ENCODE measurements at regions not wholly inside any gene's neighbourhood (a gene's known extent, or its start where the extent isn't known, plus 50 kb on each side); places are given as distances from the start of the nearest gene placed in this dataset.

DNA sequence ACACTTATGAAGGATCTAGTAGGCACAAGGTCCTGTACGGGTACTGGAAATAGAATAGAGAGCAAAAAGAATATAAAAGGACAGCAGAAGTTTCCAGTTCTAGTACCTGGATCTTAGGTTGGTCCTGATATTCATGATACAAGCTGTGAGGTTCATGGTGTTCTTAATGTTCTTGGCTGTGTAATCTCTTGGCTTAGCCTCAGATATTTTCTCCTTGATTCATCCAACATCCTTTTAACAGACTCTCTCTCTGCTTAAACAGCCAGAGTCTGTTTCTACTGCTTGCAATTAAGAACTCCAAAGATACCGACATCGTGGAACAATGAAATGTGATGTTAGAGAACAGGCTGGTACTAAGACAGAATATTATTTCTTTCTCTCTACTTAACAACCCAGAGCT lies 49.9 kb downstream of the CNTN3 start:
- DNase-seq, result no peak

DNA sequence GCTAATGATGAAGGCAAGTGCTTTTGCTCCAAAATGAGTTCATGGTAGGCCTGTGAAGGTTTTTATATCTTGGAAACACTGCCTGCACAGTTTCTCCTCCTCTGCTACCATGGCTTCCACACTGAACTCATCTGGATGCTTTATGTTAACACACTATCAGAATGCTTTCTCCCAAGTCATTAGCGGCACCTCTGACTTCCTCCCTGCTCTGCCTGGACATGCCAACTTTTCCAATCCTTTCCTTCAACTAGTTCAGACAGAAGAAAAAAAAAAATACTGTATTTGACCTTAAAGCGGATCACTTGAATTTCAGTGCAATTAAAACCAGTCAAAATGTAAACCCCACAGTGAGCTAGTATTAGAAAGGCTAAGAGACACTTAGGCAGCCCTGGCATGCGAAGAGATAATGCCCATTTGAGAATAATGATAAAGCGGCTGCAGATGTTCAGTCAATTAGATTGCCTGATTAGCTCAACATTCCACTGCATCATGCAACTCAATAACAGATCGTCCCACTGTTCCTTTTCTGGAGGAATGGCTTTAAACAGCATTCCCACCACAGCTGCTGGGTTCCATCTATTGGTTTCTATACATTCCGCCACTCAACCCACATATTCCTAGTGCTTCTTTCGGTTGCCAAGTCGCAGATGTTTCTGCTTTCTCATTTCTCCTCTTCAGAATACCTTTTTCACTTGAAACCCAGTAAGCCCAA lies 51.7 kb downstream of the CNTN3 start:
- no peak for DNase-seq

GRCh38 chr3:74561881-74562280 lies 52.6 kb downstream of the CNTN3 start:
- DNase-seq, result no peak

GRCh38 chr3:74559261-74559660 lies 55.2 kb downstream of the CNTN3 start:
- DNase-seq, result no peak

- no peak for DNase-seq
Observed at GRCh38 chr3:74550686-74551085, 63.8 kb downstream of the CNTN3 start.

DNA sequence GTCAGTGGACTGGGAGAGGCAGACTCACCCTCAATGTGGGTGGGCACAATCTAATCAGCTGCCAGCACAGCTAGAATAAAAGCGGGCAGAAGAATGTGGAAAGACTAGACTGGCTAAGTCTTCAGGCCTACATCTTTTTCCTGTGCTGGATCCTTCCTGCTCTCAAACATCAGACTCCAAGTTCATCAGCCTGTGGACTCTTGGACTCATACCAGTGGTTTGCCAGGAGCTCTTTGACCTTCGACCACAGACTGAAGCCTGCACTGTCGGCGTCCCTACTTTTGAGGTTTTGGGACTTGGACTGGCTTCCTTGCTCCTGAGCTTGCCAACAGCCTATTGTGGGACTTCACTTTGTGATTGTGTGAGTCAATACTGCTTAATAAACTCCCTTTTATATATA lies 68.0 kb downstream of the CNTN3 start:
- no peak for DNase-seq

DNA sequence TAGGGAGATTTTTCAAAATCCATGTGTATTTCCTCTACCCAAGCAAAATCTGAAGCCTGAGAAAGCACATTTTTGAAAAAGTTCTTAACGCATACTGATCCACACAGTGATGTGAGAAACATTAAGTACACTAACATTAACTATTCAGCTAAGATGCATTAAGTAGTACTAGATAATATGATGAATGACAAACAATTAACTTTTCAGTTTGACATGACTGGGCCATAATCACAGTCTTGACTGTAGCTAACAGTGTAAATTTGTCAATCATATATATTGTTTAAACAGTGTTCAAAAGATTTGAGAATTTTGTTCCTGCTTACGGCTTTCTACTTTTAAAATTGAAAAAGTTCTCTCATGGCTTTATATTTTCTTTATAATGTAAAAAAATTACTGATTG lies 72.0 kb downstream of the CNTN3 start:
- DNase-seq, result no peak

- no peak for DNase-seq
Observed at GRCh38 chr3:74539876-74540275, 74.6 kb downstream of the CNTN3 start.

DNA sequence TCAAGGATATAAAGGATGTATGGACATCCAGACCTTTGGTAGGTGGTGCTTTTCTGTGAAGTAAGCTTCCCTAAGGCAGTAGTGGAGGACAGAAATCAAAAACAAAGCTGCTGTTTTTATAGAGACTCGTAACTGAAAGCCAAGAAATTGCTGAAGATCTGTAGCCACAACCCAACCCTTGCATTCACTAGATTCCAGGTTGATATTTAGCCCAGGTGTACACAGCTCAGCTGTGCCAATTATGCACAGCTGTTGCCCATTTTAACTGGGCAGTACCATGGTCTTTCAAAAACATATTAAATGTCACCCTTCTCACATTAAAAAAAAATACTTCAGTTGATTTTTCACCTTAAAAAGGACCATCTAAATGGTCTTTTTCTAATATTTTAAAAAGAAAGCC lies 75.8 kb downstream of the CNTN3 start:
- DNase-seq, result no peak

GRCh38 chr3:74537857-74538256 lies 76.6 kb downstream of the CNTN3 start:
- DNase-seq, result no peak

DNA sequence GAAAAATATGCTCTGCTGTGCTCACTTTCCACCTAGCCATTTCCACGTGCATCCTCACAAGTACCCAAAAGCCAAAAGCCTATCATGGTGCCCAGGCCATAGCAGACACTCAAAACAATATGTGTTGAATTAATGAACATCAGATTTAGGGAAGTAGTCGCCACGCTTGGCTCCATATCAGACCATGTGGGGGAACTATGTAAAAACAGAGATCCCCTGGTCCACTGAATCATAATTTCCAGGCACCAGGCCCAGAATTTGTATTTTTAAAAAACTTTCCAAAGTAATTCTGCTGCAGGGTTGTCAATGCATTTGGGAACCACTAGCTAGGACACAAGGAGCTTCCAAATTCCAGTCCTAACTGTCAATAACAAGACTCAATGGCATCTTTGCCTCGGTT lies 77.3 kb downstream of the CNTN3 start:
- no peak for DNase-seq

- no peak for DNase-seq
Observed at GRCh38 chr3:74535281-74535680, 79.2 kb downstream of the CNTN3 start.

- DNase-seq, result no peak
Observed at GRCh38 chr3:74534611-74535010, 79.8 kb downstream of the CNTN3 start.

- no peak for DNase-seq
Observed at GRCh38 chr3:74532446-74532845, 82.0 kb downstream of the CNTN3 start.

- DNase-seq, result no peak
Observed at GRCh38 chr3:74531491-74531890, 83.0 kb downstream of the CNTN3 start.

DNA sequence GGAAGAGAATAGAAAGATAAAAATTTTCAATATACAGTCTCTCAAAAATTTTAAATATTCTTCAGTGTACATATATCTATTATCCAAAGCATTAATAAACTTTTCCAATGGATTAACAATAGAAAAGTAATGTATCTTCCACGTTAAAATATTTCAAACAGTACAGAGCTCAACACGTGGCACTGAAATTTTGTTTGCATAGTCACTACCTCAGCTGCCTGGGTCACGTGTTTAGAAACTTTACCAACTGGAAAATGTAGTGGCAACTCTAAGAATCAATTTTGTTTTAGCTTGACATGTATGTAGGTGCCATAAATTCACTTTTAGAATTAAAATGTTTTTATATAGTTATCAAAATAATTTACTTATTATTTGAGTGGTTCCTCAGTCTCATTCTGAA lies 85.3 kb downstream of the CNTN3 start:
- DNase-seq, result no peak

- DNase-seq, result no peak
Observed at GRCh38 chr3:74527566-74527965, 86.9 kb downstream of the CNTN3 start.

DNA sequence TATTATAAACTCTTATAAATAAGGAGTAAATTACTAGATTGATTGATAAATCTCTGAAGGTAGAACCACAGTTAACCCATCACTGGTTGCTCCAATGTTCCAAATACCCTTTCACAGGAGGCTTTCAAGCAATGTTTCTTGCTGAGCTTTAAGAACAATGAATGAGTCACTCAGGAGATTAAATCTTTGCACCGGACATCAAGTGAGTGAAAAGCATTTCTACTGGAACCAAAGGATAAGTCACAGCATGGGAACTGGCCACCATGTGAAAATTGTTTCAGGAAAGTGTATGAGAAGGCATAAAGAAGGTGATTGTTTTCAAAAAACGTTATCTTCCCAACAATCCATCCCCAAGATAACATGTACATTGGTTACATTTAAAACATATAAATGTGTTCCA lies 90.6 kb downstream of the CNTN3 start:
- no peak for DNase-seq

DNA sequence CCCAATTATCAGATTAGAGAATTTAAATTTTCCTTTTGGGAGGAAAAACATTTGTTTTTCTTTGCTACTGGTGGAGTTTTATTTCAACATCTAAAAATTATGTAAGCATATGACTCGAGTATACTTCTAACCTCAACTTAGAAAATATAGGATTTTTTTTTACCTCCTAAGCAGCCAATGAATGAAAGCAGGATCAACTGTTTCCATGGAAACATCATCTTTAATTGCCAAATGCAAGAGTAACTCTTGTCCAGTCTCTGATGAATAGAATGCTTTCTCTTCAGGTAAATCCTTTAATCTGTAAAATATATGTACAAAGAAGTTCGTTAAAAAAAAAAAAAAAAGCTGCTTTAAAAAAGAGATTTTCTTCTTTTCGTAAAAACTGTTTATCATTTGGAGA lies 93.6 kb downstream of the CNTN3 start:
- DNase-seq, result no peak

- no peak for DNase-seq
Observed at GRCh38 chr3:74518610-74519009, 95.8 kb downstream of the CNTN3 start.

DNA sequence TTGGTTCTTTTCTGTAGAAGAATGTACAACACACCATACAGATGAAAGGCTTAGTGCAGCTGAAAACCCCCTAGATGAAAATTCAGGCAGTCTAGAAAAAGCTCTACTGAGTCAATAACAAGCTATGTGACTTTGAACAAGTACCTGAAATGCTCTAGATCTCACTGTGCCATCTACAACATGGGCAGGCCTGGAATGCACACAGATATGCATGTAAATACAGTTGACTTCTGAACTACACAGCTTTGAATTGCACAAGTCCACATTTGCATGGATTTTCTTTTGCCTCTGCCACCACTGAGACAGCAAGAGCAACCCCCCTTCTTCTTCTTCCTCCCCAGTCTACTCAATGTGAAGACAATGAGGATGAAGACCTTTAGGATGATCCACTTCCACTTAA lies 98.4 kb downstream of the CNTN3 start:
- DNase-seq, result no peak

DNA sequence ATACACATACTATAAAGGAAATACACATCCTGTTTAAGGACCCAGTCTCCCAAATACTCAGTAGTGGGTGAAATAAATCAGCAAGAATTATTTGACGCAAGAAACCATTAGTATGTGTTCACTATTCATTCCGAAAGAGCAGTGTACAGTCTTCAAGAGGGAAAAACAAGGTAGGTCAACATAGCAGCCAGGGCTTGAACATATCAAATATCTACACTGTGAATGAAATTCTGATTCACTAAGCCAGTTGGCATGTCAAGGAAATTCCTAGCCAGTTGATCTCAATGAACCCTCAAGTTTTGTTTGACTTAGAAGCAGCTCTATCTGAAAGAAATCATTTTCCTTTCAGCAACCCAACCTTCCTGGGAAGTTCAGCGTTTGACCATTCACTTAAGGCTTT lies 99.0 kb downstream of the CNTN3 start:
- no peak for DNase-seq

- DNase-seq, result no peak
Observed at GRCh38 chr3:74511078-74511477, 103.4 kb downstream of the CNTN3 start.

DNA sequence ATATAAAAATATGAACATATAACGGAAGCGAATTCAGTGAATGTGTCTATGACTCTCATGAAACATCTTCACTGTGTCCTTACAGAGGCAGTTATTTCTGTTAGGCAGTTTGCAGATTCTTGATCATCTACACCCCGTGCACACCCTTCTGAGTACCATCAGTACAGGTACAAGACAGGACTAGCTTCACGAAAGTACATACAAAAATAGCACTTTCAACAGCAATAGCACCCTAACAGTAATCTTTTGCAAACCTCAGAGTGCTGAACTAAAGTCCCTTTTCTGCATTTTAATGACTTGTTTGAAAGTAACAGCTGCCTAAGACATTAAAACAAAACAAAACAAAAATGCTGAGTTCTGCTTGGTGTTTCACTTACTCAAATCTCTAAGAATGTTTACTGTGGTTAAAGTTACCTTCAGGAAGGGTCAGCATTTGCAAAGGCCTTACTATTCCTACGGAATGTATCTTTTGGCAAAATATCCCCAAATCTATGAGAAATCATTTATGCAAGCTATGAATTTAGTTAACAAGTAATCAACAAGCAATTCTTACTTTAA lies 104.1 kb downstream of the CNTN3 start:
- no peak for DNase-seq

GRCh38 chr3:74507691-74508090 lies 106.8 kb downstream of the CNTN3 start:
- no peak for DNase-seq

Data from suppressor macrophage treated with lipopolysaccharide for 4 hours (primary cell).